HepG2 (cell line): ENCODE measurements at regions not wholly inside any gene's neighbourhood (a gene's known extent, or its start where the extent isn't known, plus 50 kb on each side); places are given as distances from the start of the nearest gene placed in this dataset.

Source experiments
- ATAC-seq: fragments of 200-7000 bp; cut with Tn5 transposase; 3 replicates; pipeline ENCODE4 v1.9.1; 2020; ENCODE audit warnings: mild to moderate bottlenecking, moderate library complexity
- BruUV-seq: library from RNA; stranded (reverse); fragments of 400-500 nt; replicated peaks from 2 replicates; lab custom pipeline; 2021; lab: Mats Ljungman, UMichigan
- CTCF ChIA-PET: fragments of 300-600 bp; formaldehyde crosslinking; extraction: SDS; loops from one replicate; lab custom pipeline; 2021; ENCODE audit warnings: low total read pairs, inconsistent platforms, low intra/inter-chr PET ratio; lab: Yijun Ruan, JAX
- POLR2A ChIA-PET: fragments of 350-600 bp; sonication (Branson Sonifier 250); formaldehyde crosslinking; loops from one replicate; lab custom pipeline; 2020; ENCODE audit warnings: antibody characterized with exemption, inconsistent platforms; lab: Yijun Ruan, JAX
- DNase-seq: peaks from one replicate; pipeline ENCODE4 v3.0.0-alpha.2; 2015; ENCODE audit warnings: low spot score
- FAIRE-seq: peaks from 3 replicates; lab custom pipeline; 2011; peaks lifted over from hg19 to GRCh38; lab: Jason Lieb, UNC
- H2AFZ ChIP-seq: one replicate; pipeline ENCODE4 v1.6.1; 2011; ENCODE audit warnings: low read length, inconsistent platforms
- H3K27ac ChIP-seq: fragments of 300-600 bp; 3 replicates; pipeline ENCODE4 v1.8.0; 2011; ENCODE audit warnings: mixed run types, mild to moderate bottlenecking, mixed read lengths, low read length, inconsistent platforms; ENCODE audit not compliant: insufficient read depth; ENCODE audit errors: extremely low read length
- H3K27me3 ChIP-seq, 2 experiments: fragments of 200-600 bp in 1 of 2; 2 replicates in 1 of 2; 3 replicates in 1 of 2; pipeline versions ENCODE4 v1.6.0 to v1.8.0; 2011; ENCODE audit warnings: low read length in 2 of 2, mild to moderate bottlenecking in 2 of 2, moderate library complexity in 2 of 2, inconsistent platforms in 1 of 2; ENCODE audit not compliant: insufficient read depth in 2 of 2, control insufficient read depth in 1 of 2
- H3K36me3 ChIP-seq, 2 experiments: fragments of 200-600 bp in 1 of 2; replicated peaks in 1 of 2; 2 replicates in 1 of 2; 3 replicates in 1 of 2; pipeline versions ENCODE4 v1.5.1 to v1.8.0; 2011; ENCODE audit warnings: low read length in 2 of 2, inconsistent platforms in 1 of 2; ENCODE audit not compliant: insufficient read depth in 2 of 2, control insufficient read depth in 1 of 2
- H3K4me1 ChIP-seq: 2 replicates; pipeline ENCODE4 v1.5.1; 2012; ENCODE audit warnings: low read length, inconsistent platforms; ENCODE audit not compliant: insufficient read depth
- H3K4me2 ChIP-seq: 2 replicates; pipeline ENCODE4 v1.6.0; 2011; ENCODE audit warnings: low read depth, low read length, inconsistent platforms
- H3K4me3 ChIP-seq, 3 experiments: fragments of 200-600 bp in 1 of 3; sonication (generic), shearing (Covaris generic) in 1 of 3; replicated peaks in 1 of 3; 2 replicates each; pipeline ENCODE4 v1.5.1; 2011 to 2016; ENCODE audit warnings: low read length in 3 of 3, inconsistent platforms in 2 of 3, low read depth in 2 of 3, mild to moderate bottlenecking in 2 of 3, control low read depth in 1 of 3, mixed read lengths in 1 of 3; ENCODE audit not compliant: insufficient read depth in 1 of 3
- H3K79me2 ChIP-seq: one replicate; pipeline ENCODE4 v1.6.1; 2011; ENCODE audit warnings: low read length, inconsistent platforms; ENCODE audit not compliant: insufficient read depth
- H3K9ac ChIP-seq: 2 replicates; pipeline ENCODE4 v1.6.0; 2011; ENCODE audit warnings: mild to moderate bottlenecking, low read depth, low read length, inconsistent platforms; ENCODE audit not compliant: insufficient read depth
- H3K9me3 ChIP-seq: 2 replicates; pipeline ENCODE4 v1.5.1; 2012; ENCODE audit warnings: mild to moderate bottlenecking, low read length
- H4K20me1 ChIP-seq: 2 replicates; pipeline ENCODE4 v1.6.0; 2011; ENCODE audit warnings: inconsistent platforms, mild to moderate bottlenecking, low read length, moderate library complexity; ENCODE audit not compliant: insufficient read depth
- ATF1 ChIP-seq: IDR thresholded peaks from 2 replicates; pipeline ENCODE4 v1.6.1; 2016; ENCODE audit warnings: mild to moderate bottlenecking, control low read depth
- KMT2A ChIP-seq: sonication (generic); formaldehyde crosslinking; IDR thresholded peaks from 2 replicates; pipeline ENCODE4 v1.4.0; 2020; ENCODE audit warnings: missing genetic modification reagents
- MAFF ChIP-seq: IDR thresholded peaks from 2 replicates; pipeline ENCODE4 v1.6.1; 2011; ENCODE audit warnings: low read depth, low read length, improper control_type of control experiment
- NFYC ChIP-seq: IDR thresholded peaks from 2 replicates; pipeline ENCODE4 v1.6.1; 2016; ENCODE audit warnings: missing genetic modification reagents, missing compliant biosample characterization
- RFX3 ChIP-seq: IDR thresholded peaks from 2 replicates; pipeline ENCODE4 v1.6.1; 2016; ENCODE audit warnings: missing biosample characterization, missing genetic modification reagents
- ZNF670 ChIP-seq: sonication (generic); formaldehyde crosslinking; IDR thresholded peaks from 2 replicates; pipeline ENCODE4 v1.8.0; 2022; ENCODE audit warnings: mild to moderate bottlenecking, missing genetic modification reagents, borderline replicate concordance
- WGBS: methylation state at CpG from one replicate; pipeline ENCODE4 v1.1.6; 2017; ENCODE audit warnings: low lambda C conversion rate; 5-methylcytosine and 5-hydroxymethylcytosine counted together
- in situ Hi-C: cut with HindIII; loops from 2 replicates; pipeline ENCODE4 v1.10.0; 2017; ENCODE audit warnings: low pct_unique_long_range_greater_than_20kb; ENCODE audit not compliant: extremely low pct_ligation_motif_present
- intact Hi-C: fragments of 100-400 bp; cut with micrococcal nuclease; formaldehyde crosslinking; loops from one replicate; pipeline ENCODE4 v1.10.0; 2022; ENCODE audit not compliant: unreplicated experiment
- TF ChIP-seq, protein P1 (sequence below): sonication (generic); formaldehyde crosslinking; IDR thresholded peaks from 2 replicates; pipeline ENCODE4 v1.5.0; 2020; ENCODE audit warnings: mild to moderate bottlenecking, missing genetic modification reagents

DNA sequence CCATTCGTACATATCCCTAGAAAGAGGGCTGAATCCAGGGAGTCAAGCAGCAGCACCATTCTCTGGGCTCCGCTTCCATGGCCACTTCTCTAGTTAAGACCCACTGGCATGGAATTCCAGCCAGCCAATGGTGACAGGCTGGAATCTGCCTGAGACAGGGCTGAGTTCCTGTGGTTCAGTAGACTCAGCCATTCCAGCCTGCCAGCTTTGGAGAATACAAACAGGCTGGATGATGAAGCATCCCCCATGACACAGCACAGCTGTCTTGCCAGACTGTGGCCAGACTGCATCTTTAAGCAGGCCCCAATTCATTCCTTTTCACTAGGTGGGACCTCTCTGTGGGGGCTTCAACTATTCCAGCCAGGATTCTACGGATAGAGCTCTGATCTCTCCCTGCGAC lies 329.6 kb downstream of the XPNPEP1 start (continued):
- TF ChIP-seq, protein P1, sequence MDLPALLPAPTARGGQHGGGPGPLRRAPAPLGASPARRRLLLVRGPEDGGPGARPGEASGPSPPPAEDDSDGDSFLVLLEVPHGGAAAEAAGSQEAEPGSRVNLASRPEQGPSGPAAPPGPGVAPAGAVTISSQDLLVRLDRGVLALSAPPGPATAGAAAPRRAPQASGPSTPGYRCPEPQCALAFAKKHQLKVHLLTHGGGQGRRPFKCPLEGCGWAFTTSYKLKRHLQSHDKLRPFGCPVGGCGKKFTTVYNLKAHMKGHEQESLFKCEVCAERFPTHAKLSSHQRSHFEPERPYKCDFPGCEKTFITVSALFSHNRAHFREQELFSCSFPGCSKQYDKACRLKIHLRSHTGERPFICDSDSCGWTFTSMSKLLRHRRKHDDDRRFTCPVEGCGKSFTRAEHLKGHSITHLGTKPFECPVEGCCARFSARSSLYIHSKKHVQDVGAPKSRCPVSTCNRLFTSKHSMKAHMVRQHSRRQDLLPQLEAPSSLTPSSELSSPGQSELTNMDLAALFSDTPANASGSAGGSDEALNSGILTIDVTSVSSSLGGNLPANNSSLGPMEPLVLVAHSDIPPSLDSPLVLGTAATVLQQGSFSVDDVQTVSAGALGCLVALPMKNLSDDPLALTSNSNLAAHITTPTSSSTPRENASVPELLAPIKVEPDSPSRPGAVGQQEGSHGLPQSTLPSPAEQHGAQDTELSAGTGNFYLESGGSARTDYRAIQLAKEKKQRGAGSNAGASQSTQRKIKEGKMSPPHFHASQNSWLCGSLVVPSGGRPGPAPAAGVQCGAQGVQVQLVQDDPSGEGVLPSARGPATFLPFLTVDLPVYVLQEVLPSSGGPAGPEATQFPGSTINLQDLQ: no peak
- TF ChIP-seq ZNF670 (CRISPR knock-in tag) (no peak), NFYC (no peak)

GRCh38 chr10:109592391-109592790 lies 330.9 kb downstream of the XPNPEP1 start:
- ATAC-seq (no peak), DNase-seq (no peak), FAIRE-seq (no peak)
- POLR2A ChIA-PET: no interaction called here
- no peak overlapping the region for H2AFZ ChIP-seq
- in situ Hi-C loops (no loop called here), intact Hi-C loops (no loop called here)
- H3K9me3 ChIP-seq: no peaks in the 10 kb centered on the region
- H3K27ac ChIP-seq: no peak overlapping the region
- H3K4me3 ChIP-seq: no peak overlapping the region
- 0% methylated on average over 3 of the region's 3 CpGs for WGBS
- no peaks in the 10 kb centered on the region for H4K20me1 ChIP-seq
- H3K27me3 ChIP-seq: no peaks in the 10 kb centered on the region; a peak in 1 of 5 replicates
- no peak overlapping the region for H3K4me2 ChIP-seq
- BruUV-seq: no TSS peak
- H3K36me3 ChIP-seq: no peaks in the 10 kb centered on the region
- H3K4me1 ChIP-seq: no peaks in the 10 kb centered on the region
- TF ChIP-seq KMT2A (CRISPR knock-in tag) (no peak), ATF1 (CRISPR knock-in tag) (no peak), RFX3 (CRISPR knock-in tag) (no peak), MAFF (no peak)
- CTCF ChIA-PET: no interaction called here
- H3K9ac ChIP-seq: no peak overlapping the region
- no peaks in the 10 kb centered on the region for H3K79me2 ChIP-seq
